HEK293T (cell line): ENCODE measurements at regions not wholly inside any gene's neighbourhood (a gene's known extent, or its start where the extent isn't known, plus 50 kb on each side); places are given as distances from the start of the nearest gene placed in this dataset.

Experiments
- CTCF ChIA-PET: fragments of 350-600 bp; formaldehyde crosslinking; extraction: SDS; loops from one replicate; lab custom pipeline; 2021; ENCODE audit warnings: antibody characterized with exemption, inconsistent platforms; lab: Yijun Ruan, JAX
- POLR2A ChIA-PET: fragments of 350-600 bp; formaldehyde crosslinking; extraction: SDS; loops from one replicate; lab custom pipeline; 2020; ENCODE audit warnings: antibody characterized with exemption, inconsistent platforms; lab: Yijun Ruan, JAX
- DNase-seq: peaks from one replicate; pipeline ENCODE4 v3.0.0; 2012; ENCODE audit warnings: mixed read lengths; ENCODE audit errors: extremely low spot score
- ARNT ChIP-seq: fragments of 450-650 bp; IDR thresholded peaks from 2 replicates; pipeline ENCODE4 v1.6.1; 2017; ENCODE audit warnings: mild to moderate bottlenecking
- BHLHE40 ChIP-seq: fragments of 450-650 bp; IDR thresholded peaks from 2 replicates; pipeline ENCODE4 v1.6.1; 2016; ENCODE audit warnings: mild to moderate bottlenecking, moderate library complexity, borderline replicate concordance
- CTBP1 ChIP-seq: fragments of 450-650 bp; IDR thresholded peaks from 2 replicates; pipeline ENCODE4 v1.6.1; 2016; ENCODE audit warnings: borderline replicate concordance
- ELF4 ChIP-seq: fragments of 450-650 bp; IDR thresholded peaks from 2 replicates; pipeline ENCODE4 v1.6.1; 2017; ENCODE audit warnings: antibody characterized with exemption
- FOXA1 ChIP-seq: fragments of 450-650 bp; IDR thresholded peaks from 2 replicates; pipeline ENCODE4 v1.6.1; 2016; ENCODE audit warnings: mild to moderate bottlenecking
- FOXK2 ChIP-seq: fragments of 450-650 bp; IDR thresholded peaks from 2 replicates; pipeline ENCODE4 v1.6.1; 2016; ENCODE audit warnings: mild to moderate bottlenecking
- FOXM1 ChIP-seq: fragments of 450-650 bp; IDR thresholded peaks from 2 replicates; pipeline ENCODE4 v1.6.1; 2017; ENCODE audit warnings: mild to moderate bottlenecking, borderline replicate concordance
- HDGF ChIP-seq: fragments of 450-650 bp; IDR thresholded peaks from 2 replicates; pipeline ENCODE4 v1.6.1; 2017; ENCODE audit warnings: antibody characterized with exemption, borderline replicate concordance
- L3MBTL2 ChIP-seq: fragments of 450-650 bp; conservative IDR thresholded peaks from 2 replicates; pipeline ENCODE4 v1.6.1; 2016; ENCODE audit warnings: mild to moderate bottlenecking
- LEF1 ChIP-seq: fragments of 450-650 bp; IDR thresholded peaks from 2 replicates; pipeline ENCODE4 v1.6.1; 2017; ENCODE audit warnings: mild to moderate bottlenecking, borderline replicate concordance
- NFRKB ChIP-seq: fragments of 450-650 bp; IDR thresholded peaks from 2 replicates; pipeline ENCODE4 v1.6.1; 2016; ENCODE audit warnings: mild to moderate bottlenecking, moderate library complexity
- PKNOX1 ChIP-seq: fragments of 450-650 bp; IDR thresholded peaks from 2 replicates; pipeline ENCODE4 v1.6.1; 2016
- SP1 ChIP-seq: fragments of 450-650 bp; IDR thresholded peaks from 2 replicates; pipeline ENCODE4 v1.6.1; 2017
- SUZ12 ChIP-seq: fragments of 450-650 bp; IDR thresholded peaks from 2 replicates; pipeline ENCODE4 v1.6.1; 2016; ENCODE audit warnings: mild to moderate bottlenecking
- TARDBP ChIP-seq: fragments of 450-650 bp; IDR thresholded peaks from 2 replicates; pipeline ENCODE4 v1.6.1; 2016
- ZNF384 ChIP-seq: fragments of 450-650 bp; IDR thresholded peaks from 2 replicates; pipeline ENCODE4 v1.6.1; 2016

GRCh38 chr7:32412471-32412870 is 77.7 kb downstream of the LSM5 start:
- ChIA-PET POLR2A (no interaction called here), CTCF (no interaction called here)
- DNase-seq, result no peak
- TF ChIP-seq CTBP1, result no peak
- no peak for TF ChIP-seq ZNF384
- TF ChIP-seq FOXA1, result no peak
- TF ChIP-seq BHLHE40, result no peak
- no peak for TF ChIP-seq NFRKB
- TF ChIP-seq TARDBP, result no peak
- TF ChIP-seq SP1, result no peak
- TF ChIP-seq HDGF, result no peak
- no peak for TF ChIP-seq L3MBTL2
- TF ChIP-seq ARNT, result no peak
- TF ChIP-seq ELF4, result no peak
- TF ChIP-seq FOXM1, result no peak
- TF ChIP-seq SUZ12, result no peak
- TF ChIP-seq LEF1, result no peak
- TF ChIP-seq FOXK2, result no peak
- TF ChIP-seq PKNOX1, result no peak

- POLR2A ChIA-PET, result no interaction called here
- TF ChIP-seq L3MBTL2 (no peak), ARNT (no peak), FOXM1 (no peak), SP1 (no peak)
- CTCF ChIA-PET, result no interaction called here
- no peak for DNase-seq
These were observed 79.6 kb downstream of the LSM5 start for GRCh38 chr7:32410545-32410944.

- TF ChIP-seq FOXM1, result no peak
- no peak for TF ChIP-seq ARNT
- TF ChIP-seq SUZ12, result no peak
- no peak for TF ChIP-seq HDGF
- no peak for TF ChIP-seq LEF1
- no peak for TF ChIP-seq NFRKB
- no peak for TF ChIP-seq ZNF384
- TF ChIP-seq FOXA1, result no peak
- no peak for TF ChIP-seq SP1
- TF ChIP-seq CTBP1, result no peak
- no peak for TF ChIP-seq PKNOX1
- no peak for TF ChIP-seq FOXK2
- DNase-seq, result no peak
- ChIA-PET CTCF (no interaction called here), POLR2A (no interaction called here)
These were observed 83.8 kb downstream of the LSM5 start for GRCh38 chr7:32406386-32406785.

- no peak for DNase-seq
- POLR2A ChIA-PET, result no interaction called here
- no peak for TF ChIP-seq SP1
- no peak for TF ChIP-seq BHLHE40
- no peak for TF ChIP-seq HDGF
- TF ChIP-seq TARDBP, result no peak
- no peak for TF ChIP-seq ELF4
- no peak for TF ChIP-seq NFRKB
- no peak for TF ChIP-seq L3MBTL2
- no peak for TF ChIP-seq LEF1
- TF ChIP-seq SUZ12, result no peak
- TF ChIP-seq PKNOX1, result no peak
- no peak for TF ChIP-seq FOXM1
- no peak for TF ChIP-seq FOXK2
- no peak for TF ChIP-seq FOXA1
- TF ChIP-seq ZNF384, result no peak
- TF ChIP-seq CTBP1, result no peak
- no peak for TF ChIP-seq ARNT
- CTCF ChIA-PET, result no interaction called here
These were observed 86.5 kb downstream of the LSM5 start for GRCh38 chr7:32403463-32404229.

GRCh38 chr7:32400676-32401075 is 89.5 kb downstream of the LSM5 start:
- no peak for TF ChIP-seq BHLHE40
- no peak for TF ChIP-seq TARDBP
- no peak for TF ChIP-seq SUZ12
- TF ChIP-seq ARNT, result no peak
- TF ChIP-seq FOXM1, result no peak

GRCh38 chr7:32399311-32399710 is 90.9 kb downstream of the LSM5 start:
- DNase-seq, result no peak
- TF ChIP-seq ZNF384 (no peak), BHLHE40 (no peak), FOXM1 (no peak), HDGF (no peak), L3MBTL2 (no peak), FOXA1 (no peak), ELF4 (no peak), FOXK2 (no peak), CTBP1 (no peak), NFRKB (no peak), TARDBP (no peak), PKNOX1 (no peak), LEF1 (no peak), SUZ12 (no peak), ARNT (no peak), SP1 (no peak)
- POLR2A ChIA-PET, result no interaction called here
- CTCF ChIA-PET, result no interaction called here

More at GRCh38 chr7:32400676-32401075, 89.5 kb downstream of the LSM5 start:
- DNase-seq, result no peak
- ChIA-PET CTCF (no interaction called here), POLR2A (no interaction called here)
